OCI-LY1 (cell line): ENCODE measurements at regions not wholly inside any gene's neighbourhood (a gene's known extent, or its start where the extent isn't known, plus 50 kb on each side); places are given as distances from the start of the nearest gene placed in this dataset.

Source experiments
- H2AFZ ChIP-seq: fragments of 200-600 bp; sonication (generic), shearing (Covaris generic); 2 replicates; pipeline ENCODE4 v1.6.0; 2014; ENCODE audit warnings: antibody characterized with exemption, mild to moderate bottlenecking, low read length
- H3F3A ChIP-seq: fragments of 200-600 bp; sonication (generic), shearing (Covaris generic); 2 replicates; pipeline ENCODE4 v1.6.0; 2014; ENCODE audit warnings: mild to moderate bottlenecking, antibody characterized with exemption, low read length, moderate library complexity; ENCODE audit not compliant: insufficient read depth
- H3K27ac ChIP-seq: fragments of 200-600 bp; sonication (generic); 2 replicates; pipeline ENCODE4 v1.5.1; 2014; ENCODE audit warnings: low read length, mixed run types, mild to moderate bottlenecking, low read depth; ENCODE audit not compliant: poor library complexity, severe bottlenecking
- H3K27me3 ChIP-seq: fragments of 200-600 bp; sonication (generic); 2 replicates; pipeline ENCODE4 v1.6.0; 2014; ENCODE audit warnings: antibody characterized with exemption, mild to moderate bottlenecking, low read length, moderate library complexity; ENCODE audit not compliant: insufficient read depth
- H3K36me3 ChIP-seq: fragments of 200-600 bp; sonication (generic); 2 replicates; pipeline ENCODE4 v1.6.1; 2014; ENCODE audit warnings: mild to moderate bottlenecking, antibody characterized with exemption, low read length, moderate library complexity, mixed read lengths; ENCODE audit not compliant: insufficient read depth
- H3K4me1 ChIP-seq: fragments of 200-600 bp; sonication (generic); 2 replicates; pipeline ENCODE4 v1.5.1; 2014; ENCODE audit warnings: mild to moderate bottlenecking, low read length, moderate library complexity; ENCODE audit not compliant: insufficient read depth, severe bottlenecking
- H3K4me2 ChIP-seq: fragments of 200-600 bp; sonication (generic), shearing (Covaris generic); 2 replicates; pipeline ENCODE4 v1.6.1; 2014; ENCODE audit warnings: low read length
- H3K4me3 ChIP-seq: fragments of 200-600 bp; sonication (generic); 2 replicates; pipeline ENCODE4 v1.5.1; 2014; ENCODE audit warnings: low read length, low read depth, mild to moderate bottlenecking, mixed read lengths; ENCODE audit not compliant: poor library complexity, severe bottlenecking
- H3K79me2 ChIP-seq: fragments of 200-600 bp; shearing (Covaris generic); 2 replicates; pipeline ENCODE4 v1.6.1; 2016; ENCODE audit warnings: mixed run types, low read length, mixed read lengths; ENCODE audit not compliant: insufficient read depth
- H3K9ac ChIP-seq: fragments of 200-600 bp; sonication (generic), shearing (Covaris generic); 2 replicates; pipeline ENCODE4 v1.6.1; 2014; ENCODE audit warnings: mild to moderate bottlenecking, low read length, mixed read lengths
- H3K9me2 ChIP-seq: fragments of 200-600 bp; sonication (generic), shearing (Covaris generic); 2 replicates; pipeline ENCODE4 v1.6.1; 2014; ENCODE audit warnings: low read depth, mild to moderate bottlenecking, low read length, mixed read lengths
- H3K9me3 ChIP-seq: fragments of 200-600 bp; shearing (Covaris generic); 2 replicates; pipeline ENCODE4 v1.6.1; 2014; ENCODE audit warnings: low read length, mixed read lengths
- H4K20me1 ChIP-seq: fragments of 200-600 bp; sonication (generic), shearing (Covaris generic); 2 replicates; pipeline ENCODE4 v1.6.0; 2016; ENCODE audit warnings: mild to moderate bottlenecking, low read length; ENCODE audit not compliant: insufficient read depth
- EZH2 ChIP-seq: fragments of 200-600 bp; sonication (generic), shearing (Covaris generic); IDR thresholded peaks from 2 replicates; pipeline ENCODE4 v1.8.0; 2017; ENCODE audit warnings: borderline replicate concordance, mixed run types, mild to moderate bottlenecking, antibody characterized with exemption, low read length, moderate library complexity, mixed read lengths
- TF ChIP-seq, protein P1 (sequence below): fragments of 200-600 bp; sonication (generic), shearing (Covaris generic); IDR thresholded peaks from 2 replicates; pipeline ENCODE4 v1.5.1; 2017; ENCODE audit warnings: mild to moderate bottlenecking, antibody characterized with exemption, low read length, moderate library complexity, mixed read lengths

DNA sequence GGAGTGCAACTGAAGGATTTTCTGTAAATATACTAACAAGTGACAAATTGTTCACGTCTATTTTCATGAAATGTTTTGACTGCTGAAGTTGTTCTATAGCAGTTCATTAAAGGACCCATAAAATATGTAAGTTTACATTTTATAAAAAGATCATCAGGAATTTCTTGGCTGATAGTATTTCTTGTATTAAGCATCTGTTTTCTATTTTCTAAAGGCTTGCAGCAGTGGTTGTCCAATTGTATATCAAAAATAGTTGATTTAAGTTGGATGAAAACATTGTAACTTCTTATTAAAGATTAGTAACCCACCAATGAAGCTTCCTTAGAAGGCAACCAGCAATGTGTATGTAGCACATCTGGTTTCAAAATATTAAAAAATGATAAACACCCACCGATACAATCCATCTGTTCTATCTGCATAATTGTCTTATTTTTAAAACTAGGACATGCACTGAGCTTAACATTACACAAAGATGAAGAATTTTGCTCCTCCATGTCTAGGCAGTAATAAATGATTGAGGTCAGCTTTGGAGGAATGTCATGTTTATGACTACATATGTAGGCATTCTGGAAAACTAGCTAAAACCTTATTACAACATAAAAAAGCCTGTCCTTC, 301.3 kb upstream of the TCF21 start:
- TF ChIP-seq EZH2 = no peak
- TF ChIP-seq, protein P1, sequence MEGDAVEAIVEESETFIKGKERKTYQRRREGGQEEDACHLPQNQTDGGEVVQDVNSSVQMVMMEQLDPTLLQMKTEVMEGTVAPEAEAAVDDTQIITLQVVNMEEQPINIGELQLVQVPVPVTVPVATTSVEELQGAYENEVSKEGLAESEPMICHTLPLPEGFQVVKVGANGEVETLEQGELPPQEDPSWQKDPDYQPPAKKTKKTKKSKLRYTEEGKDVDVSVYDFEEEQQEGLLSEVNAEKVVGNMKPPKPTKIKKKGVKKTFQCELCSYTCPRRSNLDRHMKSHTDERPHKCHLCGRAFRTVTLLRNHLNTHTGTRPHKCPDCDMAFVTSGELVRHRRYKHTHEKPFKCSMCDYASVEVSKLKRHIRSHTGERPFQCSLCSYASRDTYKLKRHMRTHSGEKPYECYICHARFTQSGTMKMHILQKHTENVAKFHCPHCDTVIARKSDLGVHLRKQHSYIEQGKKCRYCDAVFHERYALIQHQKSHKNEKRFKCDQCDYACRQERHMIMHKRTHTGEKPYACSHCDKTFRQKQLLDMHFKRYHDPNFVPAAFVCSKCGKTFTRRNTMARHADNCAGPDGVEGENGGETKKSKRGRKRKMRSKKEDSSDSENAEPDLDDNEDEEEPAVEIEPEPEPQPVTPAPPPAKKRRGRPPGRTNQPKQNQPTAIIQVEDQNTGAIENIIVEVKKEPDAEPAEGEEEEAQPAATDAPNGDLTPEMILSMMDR = no peak
- Histone ChIP-seq H3F3A (no peaks in the 10 kb centered on the region), H3K4me3 (no peak overlapping the region), H3K9me2 (no peaks in the 10 kb centered on the region), H3K27me3 (no peaks in the 10 kb centered on the region), H3K4me1 (no peaks in the 10 kb centered on the region), H3K4me2 (no peak overlapping the region), H3K27ac (no peak overlapping the region), H4K20me1 (no peaks in the 10 kb centered on the region), H3K79me2 (no peaks in the 10 kb centered on the region), H3K9me3 (no peaks in the 10 kb centered on the region), H3K36me3 (no peaks in the 10 kb centered on the region), H2AFZ (no peak overlapping the region), H3K9ac (no peak overlapping the region)

DNA sequence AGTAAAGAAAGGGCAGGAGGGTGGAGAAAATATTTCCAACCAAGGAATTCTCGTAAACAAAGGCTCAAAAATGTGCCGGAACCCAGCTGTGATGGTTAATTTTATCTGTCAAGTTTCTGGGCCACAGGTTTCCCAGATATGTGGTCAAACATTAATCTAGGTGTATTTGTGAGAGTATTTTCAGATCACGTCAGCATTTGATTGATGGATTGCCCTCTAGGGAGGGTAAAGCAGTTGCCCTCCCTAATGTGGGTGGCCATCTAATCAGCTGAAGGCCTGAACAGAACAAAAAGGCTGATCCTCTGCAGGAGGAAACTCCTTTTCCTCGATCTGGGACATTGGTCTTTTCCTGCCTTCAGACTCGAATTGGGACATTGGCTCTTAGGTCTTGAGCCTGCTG, 298.7 kb upstream of the TCF21 start:
- TF ChIP-seq, protein P1 = no peak
- TF ChIP-seq EZH2 = no peak
- no peaks in the 10 kb centered on the region for H3K79me2 ChIP-seq
- H3K9me3 ChIP-seq = no peaks in the 10 kb centered on the region
- H2AFZ ChIP-seq = no peak overlapping the region
- no peaks in the 10 kb centered on the region for H3K9me2 ChIP-seq
- H4K20me1 ChIP-seq = no peaks in the 10 kb centered on the region
- no peaks in the 10 kb centered on the region for H3K27me3 ChIP-seq
- no peak overlapping the region for H3K4me3 ChIP-seq
- H3K9ac ChIP-seq = no peak overlapping the region
- H3K36me3 ChIP-seq = no peaks in the 10 kb centered on the region
- no peak overlapping the region for H3K27ac ChIP-seq
- no peaks in the 10 kb centered on the region for H3K4me1 ChIP-seq
- no peak overlapping the region for H3K4me2 ChIP-seq
- H3F3A ChIP-seq = no peaks in the 10 kb centered on the region

DNA sequence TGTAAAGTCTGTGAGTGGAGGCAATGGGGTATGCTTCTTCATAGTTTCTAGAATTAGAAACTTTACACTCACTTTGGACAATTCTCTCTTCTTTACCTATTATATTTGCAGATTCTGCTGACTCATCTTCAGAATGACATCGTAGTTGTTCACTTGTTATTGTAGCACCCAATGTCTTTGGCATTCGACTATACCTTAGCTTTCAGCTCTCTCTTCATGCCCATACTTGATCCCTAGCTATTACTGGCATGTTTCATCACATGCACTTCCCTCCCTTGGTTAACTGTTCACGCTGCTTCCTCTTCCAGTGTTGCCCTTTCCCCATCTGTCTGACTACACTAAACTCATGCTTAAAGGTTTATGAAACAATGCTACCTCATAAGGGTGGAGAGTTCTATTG, 298.1 kb upstream of the TCF21 start:
- no peak overlapping the region for H2AFZ ChIP-seq
- H3K9me3 ChIP-seq = no peaks in the 10 kb centered on the region
- H3K27me3 ChIP-seq = no peaks in the 10 kb centered on the region
- H3K4me1 ChIP-seq = no peaks in the 10 kb centered on the region
- H3F3A ChIP-seq = no peaks in the 10 kb centered on the region
- TF ChIP-seq EZH2 = no peak
- TF ChIP-seq, protein P1 = no peak
- no peak overlapping the region for H3K4me2 ChIP-seq
- H3K9ac ChIP-seq = no peak overlapping the region
- no peaks in the 10 kb centered on the region for H3K9me2 ChIP-seq
- no peaks in the 10 kb centered on the region for H3K79me2 ChIP-seq
- H3K4me3 ChIP-seq = no peak overlapping the region
- no peaks in the 10 kb centered on the region for H3K36me3 ChIP-seq
- H3K27ac ChIP-seq = no peak overlapping the region
- H4K20me1 ChIP-seq = no peaks in the 10 kb centered on the region
